ENCODE measurements at regions not wholly inside any gene's neighbourhood (a gene's known extent, or its start where the extent isn't known, plus 50 kb on each side); places are given as distances from the start of the nearest gene placed in this dataset.

DNA sequence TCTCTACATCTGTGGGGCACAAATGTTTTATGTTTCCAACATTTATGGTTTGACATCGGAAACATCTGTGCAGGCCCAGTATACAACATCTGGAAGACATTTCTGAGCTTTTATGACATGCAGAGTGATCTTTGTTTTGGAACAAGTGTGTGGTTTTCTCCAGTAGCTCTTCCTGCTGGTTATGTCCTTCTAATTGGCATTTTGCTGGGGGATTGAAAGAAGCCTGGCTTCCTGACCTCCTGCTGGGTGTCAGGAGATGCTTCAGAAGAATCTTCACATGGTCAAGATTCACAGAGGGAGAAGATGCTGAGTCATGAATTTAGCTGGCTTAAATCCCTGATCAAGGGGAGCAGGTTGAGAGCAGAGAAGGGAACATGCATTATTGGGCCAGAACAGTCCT, 279.5 kb upstream of the MYOCD start:
- no peak overlapping the region for H3K4me2 ChIP-seq (ENCODE audit: control insufficient read depth, extremely low read depth, insufficient read depth, low read depth, low read length)
- DNase-seq (ENCODE audit: low read depth, low spot score) (no peak), FAIRE-seq (no peak)
- no peaks in the 10 kb centered on the region for H3K9me3 ChIP-seq (ENCODE audit: control insufficient read depth, low read depth, low read length)
- no peak overlapping the region for H2AFZ ChIP-seq (ENCODE audit: control insufficient read depth, low read length)
- no peaks in the 10 kb centered on the region for H3K27me3 ChIP-seq (ENCODE audit: control insufficient read depth, extremely low read depth, insufficient read depth, low read length)
- no peaks in the 10 kb centered on the region for H3K4me1 ChIP-seq (ENCODE audit: control insufficient read depth, extremely low read depth, insufficient read depth, low read length)
- H3K36me3 ChIP-seq (ENCODE audit: control insufficient read depth in 2 of 2, extremely low read depth in 1 of 2, insufficient read depth in 2 of 2, low read length in 2 of 2): no peaks in the 10 kb centered on the region
- no peaks in the 10 kb centered on the region for H4K20me1 ChIP-seq (ENCODE audit: control insufficient read depth, extremely low read depth, insufficient read depth, low read length)
- TF ChIP-seq, protein P1, sequence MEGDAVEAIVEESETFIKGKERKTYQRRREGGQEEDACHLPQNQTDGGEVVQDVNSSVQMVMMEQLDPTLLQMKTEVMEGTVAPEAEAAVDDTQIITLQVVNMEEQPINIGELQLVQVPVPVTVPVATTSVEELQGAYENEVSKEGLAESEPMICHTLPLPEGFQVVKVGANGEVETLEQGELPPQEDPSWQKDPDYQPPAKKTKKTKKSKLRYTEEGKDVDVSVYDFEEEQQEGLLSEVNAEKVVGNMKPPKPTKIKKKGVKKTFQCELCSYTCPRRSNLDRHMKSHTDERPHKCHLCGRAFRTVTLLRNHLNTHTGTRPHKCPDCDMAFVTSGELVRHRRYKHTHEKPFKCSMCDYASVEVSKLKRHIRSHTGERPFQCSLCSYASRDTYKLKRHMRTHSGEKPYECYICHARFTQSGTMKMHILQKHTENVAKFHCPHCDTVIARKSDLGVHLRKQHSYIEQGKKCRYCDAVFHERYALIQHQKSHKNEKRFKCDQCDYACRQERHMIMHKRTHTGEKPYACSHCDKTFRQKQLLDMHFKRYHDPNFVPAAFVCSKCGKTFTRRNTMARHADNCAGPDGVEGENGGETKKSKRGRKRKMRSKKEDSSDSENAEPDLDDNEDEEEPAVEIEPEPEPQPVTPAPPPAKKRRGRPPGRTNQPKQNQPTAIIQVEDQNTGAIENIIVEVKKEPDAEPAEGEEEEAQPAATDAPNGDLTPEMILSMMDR (optimal IDR thresholded peaks at IDR 0.05 in 1 of 3, IDR thresholded peaks at IDR 0.05 in 1 of 3, conservative IDR thresholded peaks at IDR 0.05 in 1 of 3; ENCODE audit: extremely low read depth in 1 of 3, insufficient read depth in 2 of 3, low read length in 3 of 3): no peak
- no peak for TF ChIP-seq EZH2 (IDR thresholded peaks at IDR 0.05; ENCODE audit: low read length)
- H3K79me2 ChIP-seq (ENCODE audit: control insufficient read depth, insufficient read depth, low read length): no peaks in the 10 kb centered on the region
- H3K9me1 ChIP-seq (ENCODE audit: control insufficient read depth, extremely low read depth, insufficient read depth, low read length): no peaks in the 10 kb centered on the region
- H3K9ac ChIP-seq (ENCODE audit: control insufficient read depth, extremely low read depth, insufficient read depth, low read length): no peak overlapping the region
- H3K4me3 ChIP-seq (ENCODE audit: control insufficient read depth in 2 of 3, extremely low read depth in 1 of 3, insufficient read depth in 2 of 3, low read depth in 1 of 3, low read length in 3 of 3): no peak overlapping the region
- H3K27ac ChIP-seq (ENCODE audit: control insufficient read depth, insufficient read depth, low read length): no peak overlapping the region
- dilution Hi-C loops (cut with MboI; ENCODE audit: extremely low pct_ligation_motif_present, low sequenced_read_pairs): no loop called here

DNA sequence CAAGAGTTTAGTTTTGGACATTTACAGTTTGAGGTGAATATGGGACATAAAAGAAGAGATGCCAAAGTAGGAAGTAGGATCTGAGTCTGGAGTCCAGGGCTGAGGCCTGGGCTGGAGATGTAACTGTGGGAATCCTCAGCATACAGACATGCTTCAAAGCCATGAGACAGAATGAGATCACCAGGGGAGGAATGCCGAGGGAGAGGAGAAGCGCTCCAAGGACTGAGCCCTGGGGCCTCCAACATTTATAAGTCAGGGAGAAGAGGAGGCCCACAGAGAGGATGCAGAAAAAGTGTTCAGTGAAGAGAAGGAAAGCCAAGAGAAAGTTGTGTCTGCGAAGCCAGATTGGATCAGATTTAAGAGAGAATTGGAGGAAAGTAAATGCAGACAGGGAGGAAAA, 277.5 kb upstream of the MYOCD start:
- dilution Hi-C loops (cut with MboI; ENCODE audit: extremely low pct_ligation_motif_present, low sequenced_read_pairs): no loop called here
- no peak overlapping the region for H3K4me2 ChIP-seq (ENCODE audit: control insufficient read depth, extremely low read depth, insufficient read depth, low read depth, low read length)
- H3K27ac ChIP-seq (ENCODE audit: control insufficient read depth, insufficient read depth, low read length): no peak overlapping the region

More for the DNA sequence above, 277.5 kb upstream of the MYOCD start:
- H3K9ac ChIP-seq (ENCODE audit: control insufficient read depth, extremely low read depth, insufficient read depth, low read length): no peak overlapping the region
- no peak for FAIRE-seq
- H3K79me2 ChIP-seq (ENCODE audit: control insufficient read depth, insufficient read depth, low read length): no peaks in the 10 kb centered on the region
- H4K20me1 ChIP-seq (ENCODE audit: control insufficient read depth, extremely low read depth, insufficient read depth, low read length): no peaks in the 10 kb centered on the region
- H3K27me3 ChIP-seq (ENCODE audit: control insufficient read depth, extremely low read depth, insufficient read depth, low read length): no peaks in the 10 kb centered on the region
- no peak overlapping the region for H3K4me3 ChIP-seq (ENCODE audit: control insufficient read depth in 2 of 3, extremely low read depth in 1 of 3, insufficient read depth in 2 of 3, low read depth in 1 of 3, low read length in 3 of 3)
- H2AFZ ChIP-seq (ENCODE audit: control insufficient read depth, low read length): no peak overlapping the region
- H3K4me1 ChIP-seq (ENCODE audit: control insufficient read depth, extremely low read depth, insufficient read depth, low read length): no peaks in the 10 kb centered on the region
- no peaks in the 10 kb centered on the region for H3K9me1 ChIP-seq (ENCODE audit: control insufficient read depth, extremely low read depth, insufficient read depth, low read length)
- DNase-seq (ENCODE audit: low read depth, low spot score): no peak
- TF ChIP-seq EZH2 (IDR thresholded peaks at IDR 0.05; ENCODE audit: low read length): no peak
- TF ChIP-seq, protein P1 (optimal IDR thresholded peaks at IDR 0.05 in 1 of 3, IDR thresholded peaks at IDR 0.05 in 1 of 3, conservative IDR thresholded peaks at IDR 0.05 in 1 of 3; ENCODE audit: extremely low read depth in 1 of 3, insufficient read depth in 2 of 3, low read length in 3 of 3): no peak
- H3K36me3 ChIP-seq (ENCODE audit: control insufficient read depth in 2 of 2, extremely low read depth in 1 of 2, insufficient read depth in 2 of 2, low read length in 2 of 2): no peaks in the 10 kb centered on the region
- H3K9me3 ChIP-seq (ENCODE audit: control insufficient read depth, low read depth, low read length): no peaks in the 10 kb centered on the region
